ENCODE measurements at regions not wholly inside any gene's neighbourhood (a gene's known extent, or its start where the extent isn't known, plus 50 kb on each side); places are given as distances from the start of the nearest gene placed in this dataset.
"Not testable (repeated sequence)": the region's sequence is repeated elsewhere in the genome, so short reads cannot be mapped to it uniquely, and the experiment has no call there.

DNA sequence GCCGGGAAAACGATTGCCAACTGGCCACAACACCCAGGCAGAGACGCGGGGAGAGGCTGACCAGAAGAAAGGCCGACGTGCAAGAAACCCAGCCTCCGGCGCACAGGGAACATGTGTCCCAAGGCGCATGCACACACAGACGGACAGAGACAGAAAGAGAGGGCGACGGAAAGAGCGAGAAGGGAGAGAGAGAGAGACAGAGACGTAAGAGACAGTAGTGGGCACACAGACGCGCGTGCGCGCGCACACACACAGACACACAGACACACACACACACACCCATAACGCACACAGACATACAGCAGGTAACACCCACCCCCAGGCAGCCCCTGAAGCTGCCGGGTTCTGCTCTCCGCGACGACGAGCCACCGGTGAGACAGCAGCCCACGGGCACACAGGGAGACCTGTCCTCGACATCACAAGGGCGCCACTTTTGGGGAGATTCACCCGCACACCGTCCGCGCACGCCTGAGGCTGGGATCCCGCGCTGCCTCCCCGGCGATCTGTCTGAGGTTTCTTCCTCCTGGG lies 1581.8 kb downstream of the FOXD4L5 start:
- DNase-seq; intact Hi-C loops (cut with DNase I); ATAC-seq: not testable (repeated sequence)

Small RNAs in the stretch of these regions (microRNA-seq; reads per million reads assigned to microRNA genes)
- 0 reads per million in 2 donors for gene MIR4477B
